GM21367 (cell line): ENCODE measurements at regions not wholly inside any gene's neighbourhood (a gene's known extent, or its start where the extent isn't known, plus 50 kb on each side); places are given as distances from the start of the nearest gene placed in this dataset.
A peak's percentile ranks its signal among the peaks of the same experiment; 100 is the strongest.

Source experiments
- ATAC-seq: cut with Tn5 transposase; IDR thresholded peaks from one replicate; pipeline ENCODE4 v1.9.1; 2021; ENCODE audit not compliant: unreplicated experiment

- ATAC-seq: no peak
These were observed 361.2 kb downstream of the UTRN start for GRCh38 chr6:144646093-144647056.

GRCh38 chr6:144647406-144647964, 362.4 kb downstream of the UTRN start:
- no peak for ATAC-seq

GRCh38 chr6:144647971-144648651, 363.0 kb downstream of the UTRN start:
- ATAC-seq: no peak

- no peak for ATAC-seq
These were observed 363.9 kb downstream of the UTRN start for GRCh38 chr6:144649085-144649484.

- no peak for ATAC-seq
These were observed 366.1 kb downstream of the UTRN start for GRCh38 chr6:144651234-144651633.

- ATAC-seq: no peak
These were observed 367.3 kb downstream of the UTRN start for GRCh38 chr6:144652292-144652891.

GRCh38 chr6:144653885-144654505, 368.9 kb downstream of the UTRN start:
- ATAC-seq: peak; percentile 93

GRCh38 chr6:144654506-144654905, 369.4 kb downstream of the UTRN start:
- no peak for ATAC-seq

GRCh38 chr6:144655376-144655775, 370.2 kb downstream of the UTRN start:
- ATAC-seq: no peak

- no peak for ATAC-seq
These were observed 372.6 kb downstream of the UTRN start for GRCh38 chr6:144657691-144658090.

- peak; percentile 85 for ATAC-seq
These were observed 374.4 kb downstream of the UTRN start for GRCh38 chr6:144659202-144660182.

- no peak for ATAC-seq
These were observed 375.5 kb downstream of the UTRN start for GRCh38 chr6:144660561-144661115.

- no peak for ATAC-seq
These were observed 376.1 kb downstream of the UTRN start for GRCh38 chr6:144661116-144661806.

- no peak for ATAC-seq
These were observed 377.8 kb downstream of the UTRN start for GRCh38 chr6:144662812-144663365.

GRCh38 chr6:144664281-144664680, 379.1 kb downstream of the UTRN start:
- ATAC-seq: no peak

- no peak for ATAC-seq
These were observed 379.8 kb downstream of the UTRN start for GRCh38 chr6:144664947-144665346.

- no peak for ATAC-seq
These were observed 380.9 kb downstream of the UTRN start for GRCh38 chr6:144665932-144666450.

GRCh38 chr6:144666781-144667180, 381.6 kb downstream of the UTRN start:
- no peak for ATAC-seq
